Neuronal stem cell (in vitro differentiated cells): ENCODE measurements at regions not wholly inside any gene's neighbourhood (a gene's known extent, or its start where the extent isn't known, plus 50 kb on each side); places are given as distances from the start of the nearest gene placed in this dataset.
A peak's percentile ranks its signal among the peaks of the same experiment; 100 is the strongest.

Experiments used
- DNase-seq: peaks from one replicate; pipeline ENCODE4 v3.0.0-alpha.2; 2013; ENCODE audit warnings: low spot score
- H2AFZ ChIP-seq: one replicate; pipeline ENCODE4 v1.6.1; 2013; ENCODE audit warnings: mild to moderate bottlenecking, low read length, inconsistent platforms
- H2AK5ac ChIP-seq: 2 replicates; pipeline ENCODE4 v1.6.1; 2013; ENCODE audit warnings: low read depth, mild to moderate bottlenecking, inconsistent platforms, low read length, moderate library complexity, mixed read lengths
- H2BK120ac ChIP-seq: 2 replicates; pipeline ENCODE4 v1.6.1; 2013; ENCODE audit warnings: low read depth, mild to moderate bottlenecking, inconsistent platforms, low read length, moderate library complexity, mixed read lengths
- H2BK12ac ChIP-seq: one replicate; pipeline ENCODE4 v1.6.1; 2013; ENCODE audit warnings: low read length, inconsistent platforms
- H2BK15ac ChIP-seq: 2 replicates; pipeline ENCODE4 v1.6.1; 2013; ENCODE audit warnings: mild to moderate bottlenecking, low read length, inconsistent platforms, mixed read lengths
- H2BK5ac ChIP-seq: one replicate; pipeline ENCODE4 v1.6.1; 2013; ENCODE audit warnings: inconsistent platforms, mild to moderate bottlenecking, low read length, moderate library complexity
- H3K14ac ChIP-seq: one replicate; pipeline ENCODE4 v1.6.1; 2013; ENCODE audit warnings: low read length, inconsistent platforms
- H3K18ac ChIP-seq: 2 replicates; pipeline ENCODE4 v1.6.1; 2013; ENCODE audit warnings: low read length, inconsistent platforms
- H3K23ac ChIP-seq: 2 replicates; pipeline ENCODE4 v1.6.1; 2013; ENCODE audit warnings: low read depth, mild to moderate bottlenecking, mixed read lengths, low read length, inconsistent platforms; ENCODE audit not compliant: poor library complexity
- H3K27ac ChIP-seq: replicated peaks from 3 replicates; pipeline ENCODE4 v1.5.1; 2013; ENCODE audit warnings: low read length, inconsistent platforms
- H3K27me3 ChIP-seq, 3 experiments: 2 replicates each; pipeline ENCODE4 v1.6.1; 2013; ENCODE audit warnings: low read length in 3 of 3, mild to moderate bottlenecking in 2 of 3, inconsistent platforms in 1 of 3, low read depth in 1 of 3, mixed read lengths in 1 of 3, moderate library complexity in 1 of 3; ENCODE audit not compliant: control insufficient read depth in 3 of 3, insufficient read depth in 3 of 3
- H3K36me3 ChIP-seq, 2 donors: replicated peaks in 1 of 2; 2 replicates each; pipeline ENCODE4 v1.6.1; 2013; ENCODE audit warnings: low read length in 2 of 2; ENCODE audit not compliant: control insufficient read depth in 2 of 2, insufficient read depth in 2 of 2
- H3K4ac ChIP-seq: 2 replicates; pipeline ENCODE4 v1.6.1; 2013; ENCODE audit warnings: inconsistent platforms, mild to moderate bottlenecking, low read length, moderate library complexity
- H3K4me1 ChIP-seq, 2 donors: 1 replicate in 1 of 2; 2 replicates in 1 of 2; pipeline ENCODE4 v1.6.1; 2013; ENCODE audit warnings: low read length in 2 of 2, low read depth in 1 of 2; ENCODE audit not compliant: control insufficient read depth in 2 of 2, insufficient read depth in 1 of 2
- H3K4me2 ChIP-seq: one replicate; pipeline ENCODE4 v1.6.1; 2013; ENCODE audit warnings: mild to moderate bottlenecking, low read length, inconsistent platforms; ENCODE audit not compliant: insufficient read depth, poor library complexity, severe bottlenecking
- H3K4me3 ChIP-seq, 2 donors: 2 replicates each; pipeline ENCODE4 v1.5.1; 2013; ENCODE audit warnings: low read length in 2 of 2, mild to moderate bottlenecking in 2 of 2, inconsistent platforms in 1 of 2, moderate library complexity in 1 of 2
- H3K79me1 ChIP-seq: one replicate; pipeline ENCODE4 v1.6.1; 2013; ENCODE audit warnings: low read depth, mild to moderate bottlenecking, inconsistent platforms, low read length, moderate library complexity
- H3K9ac ChIP-seq: one replicate; pipeline ENCODE4 v1.6.1; 2013; ENCODE audit warnings: mild to moderate bottlenecking, low read depth, low read length, inconsistent platforms; ENCODE audit not compliant: poor library complexity
- H3K9me3 ChIP-seq, 2 donors: replicated peaks in 1 of 2; 2 replicates each; pipeline versions ENCODE3 to v1.6.1; 2013; ENCODE audit warnings: low read length in 2 of 2, mild to moderate bottlenecking in 2 of 2, inconsistent platforms in 1 of 2, low read depth in 1 of 2, mixed read lengths in 1 of 2, moderate library complexity in 1 of 2; ENCODE audit not compliant: control insufficient read depth in 2 of 2, insufficient read depth in 1 of 2
- H4K8ac ChIP-seq: one replicate; pipeline ENCODE4 v1.6.1; 2013; ENCODE audit warnings: low read depth, mild to moderate bottlenecking, inconsistent platforms, low read length, moderate library complexity
- H4K91ac ChIP-seq: one replicate; pipeline ENCODE4 v1.6.1; 2013; ENCODE audit warnings: low read length, low read depth, mild to moderate bottlenecking, inconsistent platforms; ENCODE audit not compliant: poor library complexity
- WGBS, 2 donors: extraction: QIAGEN DNeasy Blood & Tissue Kit; methylation state at CpG; one replicate each; pipeline ENCODE4 v1.1.7; 2013; ENCODE audit warnings: missing lambda C conversion rate in 2 of 2, mixed read lengths in 1 of 2; ENCODE audit not compliant: insufficient read length in 2 of 2, insufficient replicate concordance in 1 of 2; ENCODE audit errors: extremely low coverage in 2 of 2; 5-methylcytosine and 5-hydroxymethylcytosine counted together

DNA sequence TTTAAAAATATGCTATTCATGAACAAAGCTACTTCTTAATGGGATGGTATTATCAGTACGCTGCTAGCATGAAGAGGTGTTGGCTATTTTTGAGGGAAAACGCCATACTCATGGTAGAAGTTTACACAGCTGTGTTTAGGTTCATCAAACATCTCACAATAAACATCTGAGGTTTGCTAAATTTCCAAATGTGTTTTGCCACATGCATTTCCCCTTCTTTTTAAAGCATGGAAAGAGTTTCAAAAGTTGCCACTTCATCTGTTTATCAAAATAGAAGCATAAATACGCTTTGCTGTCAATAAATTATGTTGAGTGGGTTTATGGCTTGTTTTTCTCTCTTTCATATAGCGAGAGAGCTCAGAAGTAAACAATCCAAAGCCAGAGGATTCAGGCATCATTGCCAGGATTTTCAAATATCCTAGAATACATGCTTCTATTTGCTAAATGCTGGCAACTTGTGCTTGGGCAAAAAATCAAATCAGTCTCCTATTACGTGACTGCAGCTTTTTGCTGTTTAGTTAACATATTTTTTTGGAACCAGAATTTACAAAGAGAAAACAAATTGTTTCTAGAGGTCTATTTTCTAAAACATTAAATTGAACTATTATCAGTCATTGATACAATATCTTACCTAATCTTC is 1919.9 kb upstream of the LRRTM1 start:
- Histone ChIP-seq H3K4ac (no peak overlapping the region), H4K8ac (no peak overlapping the region), H3K79me1 (no peaks in the 10 kb centered on the region), H3K18ac (no peak overlapping the region), H3K4me3 (no peak overlapping the region), H3K9me3 (no peaks in the 10 kb centered on the region), H2BK12ac (no peak overlapping the region), H3K36me3 (no peaks in the 10 kb centered on the region), H3K23ac (no peak overlapping the region), H3K27me3 (no peaks in the 10 kb centered on the region), H4K91ac (no peak overlapping the region), H3K4me1 (no peaks in the 10 kb centered on the region), H2BK5ac (no peak overlapping the region), H2BK120ac (no peak overlapping the region), H3K9ac (no peak overlapping the region), H3K27ac (no peak overlapping the region), H3K14ac (no peak overlapping the region), H2BK15ac (no peak overlapping the region), H3K4me2 (no peak overlapping the region), H2AK5ac (no peak overlapping the region), H2AFZ (no peak overlapping the region)
- DNase-seq = no peak
- no CpG with 5 or more reads among the region's 5 CpGs for WGBS, 2 donors

DNA sequence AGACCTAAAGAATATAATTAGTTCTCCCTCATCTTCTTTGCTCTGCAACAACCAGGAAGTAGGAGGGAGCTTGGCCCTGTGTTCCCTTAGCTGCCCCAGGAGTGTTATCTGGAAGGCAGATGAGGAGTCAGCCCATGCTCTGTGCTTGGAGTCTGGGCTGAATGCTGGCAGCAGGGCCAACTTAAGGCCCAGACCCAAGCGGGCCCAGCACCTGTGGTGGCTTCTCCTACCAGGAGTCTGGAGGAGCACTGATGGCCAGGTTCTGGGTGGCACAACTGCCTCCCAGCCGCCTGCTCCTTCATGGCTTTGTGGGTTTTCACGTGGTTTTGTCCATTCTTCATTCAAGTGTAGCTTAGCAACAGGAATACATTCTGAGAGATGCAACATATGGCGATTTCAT is 1910.7 kb upstream of the LRRTM1 start:
- H3K4ac ChIP-seq = no peak overlapping the region
- H3K9ac ChIP-seq = no peak overlapping the region
- peak overlapping the region; percentile 23 for H2AFZ ChIP-seq
- H3K9me3 ChIP-seq = no peaks in the 10 kb centered on the region
- DNase-seq = no peak
- no peak overlapping the region for H2BK5ac ChIP-seq
- no peak overlapping the region for H4K8ac ChIP-seq
- H3K14ac ChIP-seq = no peak overlapping the region
- no peak overlapping the region for H2BK15ac ChIP-seq
- H4K91ac ChIP-seq = no peak overlapping the region
- no peak overlapping the region for H2BK120ac ChIP-seq
- no peaks in the 10 kb centered on the region for H3K79me1 ChIP-seq
- H3K4me3 ChIP-seq = no peak overlapping the region
- no peak overlapping the region for H2AK5ac ChIP-seq
- H3K4me2 ChIP-seq = no peak overlapping the region
- no peaks in the 10 kb centered on the region for H3K27me3 ChIP-seq
- no peaks in the 10 kb centered on the region for H3K4me1 ChIP-seq
- no peak overlapping the region for H3K27ac ChIP-seq
- no peak overlapping the region for H3K23ac ChIP-seq
- H3K36me3 ChIP-seq = no peaks in the 10 kb centered on the region
- no peak overlapping the region for H2BK12ac ChIP-seq
- no peak overlapping the region for H3K18ac ChIP-seq
- no CpG with 5 or more reads among the region's 4 CpGs for WGBS, 2 donors

DNA sequence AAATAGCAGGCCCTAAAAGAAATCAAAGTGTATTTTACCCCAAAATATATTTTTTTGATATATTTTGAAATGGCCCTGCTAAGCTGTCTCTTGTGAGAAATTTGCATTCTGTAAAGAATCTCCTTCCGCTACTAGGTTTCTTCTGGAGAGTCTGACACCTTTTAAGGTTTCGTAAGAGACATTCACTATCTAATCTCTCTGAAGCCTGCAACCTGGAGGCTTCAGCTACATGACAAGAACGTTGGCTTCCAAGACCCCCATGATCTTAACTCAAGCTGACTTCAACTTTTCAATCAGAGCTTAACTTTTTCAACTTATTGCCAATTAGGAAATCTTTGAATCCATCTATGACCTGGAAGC is 1894.9 kb upstream of the LRRTM1 start:
- no peak overlapping the region for H3K4ac ChIP-seq
- no peak overlapping the region for H2AFZ ChIP-seq
- no peak overlapping the region for H2BK120ac ChIP-seq
- H3K9me3 ChIP-seq = no peaks in the 10 kb centered on the region
- no peak overlapping the region for H3K14ac ChIP-seq
- WGBS, 2 donors = no CpG with 5 or more reads among the region's 3 CpGs
- no peak overlapping the region for H3K27ac ChIP-seq
- no peak overlapping the region for H2BK15ac ChIP-seq
- H4K91ac ChIP-seq = no peak overlapping the region
- H2BK12ac ChIP-seq = no peak overlapping the region
- no peak for DNase-seq
- no peak overlapping the region for H2BK5ac ChIP-seq
- no peak overlapping the region for H3K4me2 ChIP-seq
- no peaks in the 10 kb centered on the region for H3K36me3 ChIP-seq
- H3K23ac ChIP-seq = no peak overlapping the region
- no peak overlapping the region for H4K8ac ChIP-seq
- no peak overlapping the region for H3K9ac ChIP-seq
- no peaks in the 10 kb centered on the region for H3K27me3 ChIP-seq
- no peaks in the 10 kb centered on the region for H3K79me1 ChIP-seq
- H3K4me1 ChIP-seq = no peaks in the 10 kb centered on the region
- H3K18ac ChIP-seq = no peak overlapping the region
- no peak overlapping the region for H3K4me3 ChIP-seq
- H2AK5ac ChIP-seq = no peak overlapping the region

DNA sequence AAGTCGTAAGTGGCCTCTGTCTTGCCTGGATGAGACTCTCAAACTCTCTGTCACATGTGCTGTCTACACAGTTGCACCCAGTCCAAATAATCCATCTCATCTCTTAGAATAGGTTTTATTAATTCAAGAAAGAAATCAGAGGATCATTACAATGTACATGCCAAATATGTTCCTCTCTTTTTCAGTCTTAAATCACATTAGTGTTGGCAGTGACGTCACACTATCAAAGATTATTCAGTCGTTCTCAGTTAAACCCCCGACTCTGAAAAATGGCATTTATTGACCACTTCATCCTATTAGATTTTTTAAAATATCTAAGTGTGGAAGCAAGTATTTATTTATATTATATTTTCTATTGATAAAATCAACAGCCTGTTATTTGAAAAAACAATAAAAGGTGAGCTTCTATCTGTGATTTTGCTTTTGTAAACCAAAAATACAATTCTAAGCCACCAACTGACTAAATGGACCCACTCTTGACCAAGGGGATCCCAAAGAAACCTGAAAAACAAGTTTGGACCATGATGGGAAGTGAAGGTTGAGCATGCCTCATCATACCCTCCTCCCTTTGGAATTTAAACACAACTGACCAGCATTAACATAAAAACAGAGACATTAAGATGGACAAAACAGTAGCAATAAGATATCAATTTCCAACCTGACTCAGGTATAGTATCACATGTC is 1894.4 kb upstream of the LRRTM1 start:
- no peak overlapping the region for H4K8ac ChIP-seq
- H3K27me3 ChIP-seq = no peaks in the 10 kb centered on the region
- DNase-seq = no peak
- H2BK120ac ChIP-seq = no peak overlapping the region
- no peak overlapping the region for H2BK5ac ChIP-seq
- no peak overlapping the region for H2AK5ac ChIP-seq
- no peaks in the 10 kb centered on the region for H3K36me3 ChIP-seq
- WGBS, 2 donors = no CpG with 5 or more reads among the region's 4 CpGs
- no peaks in the 10 kb centered on the region for H3K79me1 ChIP-seq
- no peak overlapping the region for H2BK15ac ChIP-seq
- H3K4ac ChIP-seq = no peak overlapping the region
- no peak overlapping the region for H3K18ac ChIP-seq
- H3K27ac ChIP-seq = no peak overlapping the region
- H2AFZ ChIP-seq = no peak overlapping the region
- H3K4me3 ChIP-seq = no peak overlapping the region
- no peak overlapping the region for H3K14ac ChIP-seq
- H2BK12ac ChIP-seq = no peak overlapping the region
- H3K23ac ChIP-seq = no peak overlapping the region
- no peaks in the 10 kb centered on the region for H3K9me3 ChIP-seq
- no peak overlapping the region for H3K4me2 ChIP-seq
- H3K9ac ChIP-seq = no peak overlapping the region
- no peak overlapping the region for H4K91ac ChIP-seq
- no peaks in the 10 kb centered on the region for H3K4me1 ChIP-seq
